VCaP (cell line): ENCODE measurements at regions not wholly inside any gene's neighbourhood (a gene's known extent, or its start where the extent isn't known, plus 50 kb on each side); places are given as distances from the start of the nearest gene placed in this dataset.
"Not testable (repeated sequence)": the region's sequence is repeated elsewhere in the genome, so short reads cannot be mapped to it uniquely, and the experiment has no call there.

ENCODE experiments used
- H3K27ac ChIP-seq: fragments of 450-650 bp; 2 replicates; pipeline ENCODE4 v1.5.1; 2017
- CTCF ChIP-seq: fragments of 450-650 bp; conservative IDR thresholded peaks from 2 replicates; pipeline ENCODE4 v1.5.1; 2017; ENCODE audit warnings: mild to moderate bottlenecking, moderate library complexity

DNA sequence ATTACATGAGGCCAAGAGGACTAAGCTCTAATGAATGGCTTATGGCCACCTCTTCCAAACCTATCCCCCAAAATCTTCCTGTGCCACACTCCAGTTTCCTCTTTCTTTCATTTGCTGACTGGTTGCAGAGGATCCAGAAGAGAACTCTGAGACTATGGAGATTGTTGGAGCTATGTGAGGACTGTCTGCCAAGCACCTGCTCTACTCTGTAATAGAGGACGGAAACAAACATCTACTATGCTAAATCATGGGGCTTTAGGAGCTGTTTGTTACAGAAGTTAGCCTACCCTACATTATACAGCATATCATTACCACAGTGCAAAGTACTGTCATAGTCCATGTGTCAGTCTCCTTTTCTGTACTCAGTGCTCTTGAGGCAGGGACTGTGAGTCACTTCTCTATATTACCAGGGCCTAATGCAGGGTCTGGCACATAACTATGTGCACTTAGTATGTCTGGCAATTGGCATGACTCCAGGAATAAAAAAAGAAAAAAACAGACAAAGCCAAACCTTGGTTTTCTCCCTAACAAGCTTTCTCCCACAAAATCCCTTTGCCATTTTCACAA lies 95.1 kb downstream of the RPAP3 start:
- TF ChIP-seq CTCF = no peak

DNA sequence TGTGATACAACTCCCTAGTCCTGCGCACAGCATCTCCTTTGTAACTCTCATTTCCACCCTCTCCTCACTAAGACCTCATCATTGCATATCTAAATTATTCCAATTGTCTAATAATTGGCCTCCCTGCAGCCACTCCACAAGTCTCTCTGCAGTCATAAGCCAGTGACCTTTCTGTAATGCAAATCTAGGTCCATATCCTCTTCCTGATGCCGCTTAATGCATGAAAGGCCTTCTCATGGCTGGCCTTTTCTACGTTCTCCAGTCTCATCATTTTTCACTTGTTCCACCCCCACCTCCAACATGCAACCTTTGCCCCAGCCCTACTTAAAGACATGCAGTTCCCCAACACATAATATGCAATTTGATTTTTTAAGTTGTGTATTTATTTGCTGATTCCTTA lies 96.0 kb downstream of the RPAP3 start:
- TF ChIP-seq CTCF = no peak

More for the DNA sequence above, 95.1 kb downstream of the RPAP3 start:
- no peak overlapping the region for H3K27ac ChIP-seq

GRCh38 chr12:47608671-47609070 lies 97.2 kb downstream of the RPAP3 start:
- not testable (repeated sequence) for H3K27ac ChIP-seq

More for the DNA sequence above, 96.0 kb downstream of the RPAP3 start:
- H3K27ac ChIP-seq = no peak overlapping the region

DNA sequence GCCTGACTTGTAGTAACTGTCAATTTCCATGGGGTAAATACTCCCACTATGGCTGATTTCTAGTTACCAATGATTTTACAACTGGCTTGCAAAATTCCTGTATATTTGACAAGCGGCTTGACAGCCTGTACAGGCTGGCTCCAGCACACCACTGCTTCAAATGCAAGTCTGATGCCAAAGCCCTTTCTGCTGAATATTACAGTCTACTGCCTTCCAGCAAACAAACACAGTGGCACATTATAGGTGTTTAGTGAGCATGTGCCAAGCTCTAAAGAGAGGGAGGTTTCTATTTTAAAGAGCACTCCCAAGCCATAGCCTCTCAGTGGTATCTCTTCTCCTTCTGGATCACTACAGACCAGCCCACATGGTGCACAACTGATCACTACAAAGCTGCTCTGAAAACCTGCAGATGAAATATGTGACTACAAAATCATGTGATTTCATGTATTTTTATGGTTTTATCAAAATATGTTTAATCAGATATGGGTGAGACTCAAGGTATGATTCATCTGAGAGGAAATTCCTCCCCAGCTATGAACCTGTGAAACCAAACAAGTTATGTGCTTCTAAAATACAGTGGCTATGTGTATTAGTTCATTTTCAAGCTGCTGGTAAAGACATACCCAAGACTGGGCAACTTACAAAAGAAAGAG lies 101.5 kb downstream of the RPAP3 start:
- no peak overlapping the region for H3K27ac ChIP-seq
- TF ChIP-seq CTCF = no peak

DNA sequence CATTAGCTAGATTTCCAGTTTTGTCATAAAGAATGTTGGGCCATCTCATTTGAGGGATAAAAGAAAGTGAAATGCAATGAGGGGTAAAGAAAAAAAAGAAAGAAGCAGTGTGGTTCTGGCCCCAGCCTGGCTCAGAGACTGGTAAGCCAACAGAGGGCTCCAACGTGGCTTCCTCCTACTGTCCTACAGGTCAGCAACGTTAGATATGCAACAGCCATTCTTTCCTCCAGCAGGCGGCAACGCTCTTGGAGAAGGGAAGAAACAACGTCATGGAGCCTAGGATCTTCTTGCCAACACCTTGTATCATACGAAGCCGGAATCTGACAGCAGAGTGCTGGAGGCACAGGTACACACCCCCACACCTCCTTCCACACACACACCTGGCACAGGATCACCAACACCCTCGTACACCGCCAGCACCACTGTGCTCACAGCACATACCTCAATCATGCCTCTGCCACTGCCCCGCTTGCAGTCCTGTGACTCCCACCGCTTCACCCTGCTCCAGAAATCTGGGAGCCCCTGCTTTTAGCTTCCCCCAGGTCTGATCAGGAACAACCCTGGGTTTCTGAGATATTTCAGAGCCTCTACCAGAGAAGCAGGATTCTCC lies 102.8 kb downstream of the RPAP3 start:
- H3K27ac ChIP-seq = no peak overlapping the region
- TF ChIP-seq CTCF = no peak

DNA sequence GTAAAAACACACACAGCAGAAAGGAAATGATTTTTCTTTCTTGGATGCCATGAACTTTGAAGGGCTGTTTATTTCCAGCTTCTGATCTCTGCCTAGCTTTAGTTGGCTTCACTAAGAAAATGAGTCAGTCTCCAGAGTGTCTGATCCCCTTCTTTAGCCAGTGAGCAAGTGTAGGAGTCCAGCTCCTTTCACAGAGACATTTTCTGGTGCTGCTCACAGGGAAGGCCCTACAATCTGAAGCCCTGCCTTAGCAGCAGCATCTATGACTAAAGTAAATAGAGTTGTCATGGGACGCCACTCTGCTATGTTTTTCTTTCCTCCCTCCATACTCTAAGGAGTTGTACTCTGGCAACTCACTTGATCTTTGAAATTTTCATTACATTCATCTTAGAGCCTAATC lies 103.5 kb downstream of the RPAP3 start:
- no peak for TF ChIP-seq CTCF
- H3K27ac ChIP-seq = no peak overlapping the region

DNA sequence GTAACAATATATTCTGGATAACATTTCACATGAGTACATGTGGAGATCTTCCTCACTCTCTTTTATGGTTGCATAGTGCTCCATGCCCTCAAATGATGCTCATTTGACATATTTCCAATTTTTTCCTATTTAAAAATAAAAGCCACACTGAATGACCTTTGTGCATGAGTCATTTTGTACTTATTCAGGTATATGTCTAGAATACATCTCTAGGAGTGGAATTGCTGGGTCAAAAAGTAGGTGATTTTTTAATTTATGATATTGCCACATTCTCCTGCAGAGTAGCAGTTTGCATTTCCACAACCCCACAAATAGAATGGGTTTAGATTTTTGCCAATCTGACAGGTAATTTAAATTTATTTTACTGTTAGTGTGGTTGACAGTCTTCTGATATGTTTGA lies 104.8 kb downstream of the RPAP3 start:
- no peak for TF ChIP-seq CTCF
- no peak overlapping the region for H3K27ac ChIP-seq

DNA sequence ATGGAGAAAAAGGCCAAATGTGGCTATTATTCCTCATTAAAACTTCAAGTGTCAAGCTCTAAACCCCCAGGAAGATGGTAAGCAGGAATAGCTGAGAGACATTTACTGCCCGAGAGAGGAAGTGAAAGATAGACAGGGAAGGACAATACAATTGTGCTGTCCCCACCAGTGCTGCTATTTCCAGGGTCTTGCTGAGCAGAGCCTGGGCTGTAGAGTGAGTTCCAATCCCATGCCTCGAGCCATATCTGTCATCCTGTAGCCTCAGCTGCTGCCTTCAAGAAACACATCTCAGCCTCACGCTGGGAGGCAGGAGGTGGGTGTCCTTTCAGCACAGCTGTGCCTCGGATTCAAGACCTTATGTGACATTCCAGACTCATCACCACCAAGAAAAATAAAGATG lies 114.0 kb downstream of the RPAP3 start:
- no peak for TF ChIP-seq CTCF
- H3K27ac ChIP-seq = no peak overlapping the region
